WERI-Rb-1 (cell line): ENCODE measurements at regions not wholly inside any gene's neighbourhood (a gene's known extent, or its start where the extent isn't known, plus 50 kb on each side); places are given as distances from the start of the nearest gene placed in this dataset.
A peak's percentile ranks its signal among the peaks of the same experiment; 100 is the strongest.

Experiments used
- DNase-seq: peaks from one replicate; pipeline ENCODE4 v3.0.0-alpha.2; 2020
- H3K27ac ChIP-seq: fragments of 250-450 bp; sonication (Bioruptor Pico); 2 replicates; pipeline ENCODE4 v1.5.1; 2020; ENCODE audit warnings: mild to moderate bottlenecking, moderate library complexity
- H3K27me3 ChIP-seq: fragments of 250-450 bp; sonication (Bioruptor Pico); 2 replicates; pipeline ENCODE4 v1.5.1; 2021; ENCODE audit warnings: mild to moderate bottlenecking, low read depth, moderate library complexity; ENCODE audit not compliant: insufficient read depth, severe bottlenecking
- H3K36me3 ChIP-seq: fragments of 250-450 bp; sonication (Bioruptor Pico); 2 replicates; pipeline ENCODE4 v1.5.1; 2020; ENCODE audit warnings: mild to moderate bottlenecking, moderate library complexity
- H3K4me3 ChIP-seq: 2 replicates; pipeline ENCODE4 v1.5.1; 2011; ENCODE audit warnings: low read depth, mild to moderate bottlenecking, control low read depth, low read length
- H3K9me3 ChIP-seq: fragments of 250-450 bp; sonication (Bioruptor Pico); 2 replicates; pipeline ENCODE4 v1.5.1; 2021; ENCODE audit warnings: mild to moderate bottlenecking, moderate library complexity; ENCODE audit not compliant: severe bottlenecking
- CTCF ChIP-seq: IDR thresholded peaks from 2 replicates; pipeline ENCODE4 v1.5.1; 2011; ENCODE audit warnings: low read depth, mild to moderate bottlenecking, control low read depth, inconsistent platforms, low read length

GRCh38 chr6:44662461-44663121, 275.1 kb downstream of the CDC5L start:
- H3K36me3 ChIP-seq: no peaks in the 10 kb centered on the region
- no peaks in the 10 kb centered on the region for H3K9me3 ChIP-seq
- DNase-seq: peak; percentile 56
- H3K27me3 ChIP-seq: no peaks in the 10 kb centered on the region
- no peak overlapping the region for H3K27ac ChIP-seq
- no peak for TF ChIP-seq CTCF
- no peak overlapping the region for H3K4me3 ChIP-seq

- H3K9me3 ChIP-seq: no peaks in the 10 kb centered on the region
- no peak for TF ChIP-seq CTCF
- no peaks in the 10 kb centered on the region for H3K27me3 ChIP-seq
- H3K27ac ChIP-seq: no peak overlapping the region
- H3K4me3 ChIP-seq: no peak overlapping the region
- no peaks in the 10 kb centered on the region for H3K36me3 ChIP-seq
- peak; percentile 20 for DNase-seq
Observed at GRCh38 chr6:44663860-44664634, 276.5 kb downstream of the CDC5L start.

GRCh38 chr6:44664716-44665115, 277.2 kb downstream of the CDC5L start:
- Histone ChIP-seq H3K36me3 (no peaks in the 10 kb centered on the region), H3K27me3 (no peaks in the 10 kb centered on the region), H3K9me3 (no peaks in the 10 kb centered on the region), H3K4me3 (no peak overlapping the region), H3K27ac (peak overlapping the region; percentile 15; the same call in 1 of the 2 replicates)
- TF ChIP-seq CTCF: no peak
- DNase-seq: peak; percentile 54

GRCh38 chr6:44665143-44665542, 277.6 kb downstream of the CDC5L start:
- Histone ChIP-seq H3K36me3 (no peaks in the 10 kb centered on the region), H3K4me3 (no peak overlapping the region), H3K9me3 (no peaks in the 10 kb centered on the region), H3K27ac (peak overlapping the region; percentile 15), H3K27me3 (no peaks in the 10 kb centered on the region)
- DNase-seq: no peak
- TF ChIP-seq CTCF: no peak

GRCh38 chr6:44665683-44666082, 278.2 kb downstream of the CDC5L start:
- peak; percentile 6 for DNase-seq
- no peaks in the 10 kb centered on the region for H3K9me3 ChIP-seq
- H3K36me3 ChIP-seq: no peaks in the 10 kb centered on the region
- H3K4me3 ChIP-seq: no peak overlapping the region
- no peaks in the 10 kb centered on the region for H3K27me3 ChIP-seq
- no peak for TF ChIP-seq CTCF
- no peak overlapping the region for H3K27ac ChIP-seq
